Mesendoderm (in vitro differentiated cells): ENCODE measurements at regions not wholly inside any gene's neighbourhood (a gene's known extent, or its start where the extent isn't known, plus 50 kb on each side); places are given as distances from the start of the nearest gene placed in this dataset.

Experiments
- DNase-seq: peaks from one replicate; pipeline ENCODE4 v3.0.0; 2013
- H2AK5ac ChIP-seq: 2 replicates; pipeline ENCODE4 v1.6.1; 2013; ENCODE audit warnings: low read length, inconsistent platforms
- H2BK120ac ChIP-seq: 2 replicates; pipeline ENCODE4 v1.6.1; 2013; ENCODE audit warnings: low read depth, mild to moderate bottlenecking, low read length, moderate library complexity, mixed read lengths
- H2BK15ac ChIP-seq: replicated peaks from 2 replicates; pipeline ENCODE4 v1.6.1; 2013; ENCODE audit warnings: low read depth, mild to moderate bottlenecking, moderate library complexity
- H2BK5ac ChIP-seq: 2 replicates; pipeline ENCODE4 v1.6.1; 2013; ENCODE audit warnings: low read length, inconsistent platforms
- H3K18ac ChIP-seq: 2 replicates; pipeline ENCODE4 v1.6.1; 2013; ENCODE audit warnings: mild to moderate bottlenecking, low read length, mixed read lengths
- H3K23ac ChIP-seq: one replicate; pipeline ENCODE4 v1.6.1; 2013; ENCODE audit warnings: low read length
- H3K27ac ChIP-seq: 2 replicates; pipeline ENCODE4 v1.5.1; 2013; ENCODE audit warnings: low read depth, mild to moderate bottlenecking, inconsistent platforms, low read length, moderate library complexity
- H3K27me3 ChIP-seq: 2 replicates; pipeline ENCODE4 v1.6.1; 2013; ENCODE audit warnings: low read length, control low read depth, mild to moderate bottlenecking, inconsistent platforms; ENCODE audit not compliant: insufficient read depth, poor library complexity
- H3K36me3 ChIP-seq: 2 replicates; pipeline ENCODE4 v1.6.1; 2013; ENCODE audit warnings: low read length, inconsistent platforms; ENCODE audit not compliant: control insufficient read depth, insufficient read depth
- H3K4ac ChIP-seq: one replicate; pipeline ENCODE4 v1.6.1; 2013; ENCODE audit warnings: low read depth, mild to moderate bottlenecking, low read length, moderate library complexity
- H3K4me1 ChIP-seq: 2 replicates; pipeline ENCODE4 v1.6.1; 2013; ENCODE audit warnings: low read depth, low read length, inconsistent platforms; ENCODE audit not compliant: control insufficient read depth
- H3K4me2 ChIP-seq: 2 replicates; pipeline ENCODE4 v1.6.1; 2013; ENCODE audit warnings: low read length
- H3K4me3 ChIP-seq: 2 replicates; pipeline ENCODE4 v1.5.1; 2013; ENCODE audit warnings: mild to moderate bottlenecking, low read length
- H3K56ac ChIP-seq: one replicate; pipeline ENCODE4 v1.6.1; 2013; ENCODE audit warnings: low read length
- H3K79me1 ChIP-seq: 2 replicates; pipeline ENCODE4 v1.6.1; 2013; ENCODE audit warnings: low read length, inconsistent platforms
- H3K79me2 ChIP-seq: 2 replicates; pipeline ENCODE4 v1.6.1; 2013; ENCODE audit warnings: mild to moderate bottlenecking, low read length; ENCODE audit not compliant: control insufficient read depth, insufficient read depth
- H3K9ac ChIP-seq: 2 replicates; pipeline ENCODE4 v1.6.1; 2013; ENCODE audit warnings: low read length, inconsistent platforms
- H4K5ac ChIP-seq: one replicate; pipeline ENCODE4 v1.6.1; 2013; ENCODE audit warnings: low read length
- H4K8ac ChIP-seq: one replicate; pipeline ENCODE4 v1.6.1; 2013; ENCODE audit warnings: low read depth, mild to moderate bottlenecking, control low read depth, low read length, moderate library complexity
- WGBS: extraction: QIAGEN DNeasy Blood & Tissue Kit; methylation state at CpG from one replicate; pipeline ENCODE4 v1.1.7; 2013; ENCODE audit warnings: low lambda C conversion rate, missing lambda C conversion rate; ENCODE audit not compliant: insufficient coverage; ENCODE audit errors: extremely low coverage; 5-methylcytosine and 5-hydroxymethylcytosine counted together

DNA sequence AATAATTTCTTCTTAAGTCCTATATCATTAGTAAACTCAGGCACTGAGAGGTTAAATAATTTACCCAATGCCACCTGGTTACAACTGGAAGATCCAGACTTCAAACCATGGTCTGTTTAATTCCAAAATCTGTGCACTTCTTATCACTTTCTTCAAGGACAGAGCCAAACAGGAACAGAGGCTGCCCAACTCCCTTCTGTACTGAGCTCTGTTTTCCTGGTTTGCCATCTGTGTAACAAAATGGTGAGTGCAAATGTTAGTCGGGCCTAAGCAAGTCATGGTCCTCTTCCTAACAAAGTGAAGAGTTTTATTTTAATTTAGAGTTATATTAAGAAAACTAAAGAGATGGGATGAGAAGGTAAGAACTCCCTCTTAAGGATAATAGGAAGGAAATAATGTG is 80.6 kb upstream of the CCL2 start:
- Histone ChIP-seq H3K79me2 (no peaks in the 10 kb centered on the region), H3K27ac (no peak overlapping the region), H3K4me2 (no peak overlapping the region), H3K18ac (no peak overlapping the region), H2BK120ac (no peak overlapping the region), H3K4ac (no peak overlapping the region), H3K36me3 (no peaks in the 10 kb centered on the region), H4K8ac (no peak overlapping the region), H3K9ac (no peak overlapping the region), H2BK5ac (no peak overlapping the region), H3K27me3 (no peaks in the 10 kb centered on the region), H3K4me1 (peaks cover 5% of the 10 kb centered on the region), H3K23ac (no peak overlapping the region), H3K56ac (no peak overlapping the region), H3K79me1 (no peaks in the 10 kb centered on the region), H2BK15ac (no peak overlapping the region), H2AK5ac (no peak overlapping the region), H4K5ac (no peak overlapping the region), H3K4me3 (no peak overlapping the region)
- DNase-seq: no peak
- no CpG with 5 or more reads among the region's 1 CpG for WGBS

GRCh38 chr17:34176440-34176839 is 78.6 kb upstream of the CCL2 start:
- Histone ChIP-seq H3K4ac (no peak overlapping the region), H2BK5ac (no peak overlapping the region), H3K79me1 (no peaks in the 10 kb centered on the region), H3K4me2 (no peak overlapping the region), H3K23ac (no peak overlapping the region), H3K4me1 (peaks cover 5% of the 10 kb centered on the region), H3K27me3 (no peaks in the 10 kb centered on the region), H3K18ac (no peak overlapping the region), H4K8ac (no peak overlapping the region), H4K5ac (no peak overlapping the region), H2AK5ac (no peak overlapping the region), H3K36me3 (no peaks in the 10 kb centered on the region), H2BK15ac (no peak overlapping the region), H3K56ac (no peak overlapping the region), H3K27ac (no peak overlapping the region), H2BK120ac (no peak overlapping the region), H3K9ac (no peak overlapping the region), H3K4me3 (no peak overlapping the region), H3K79me2 (no peaks in the 10 kb centered on the region)
- no peak for DNase-seq
- no CpG with 5 or more reads among the region's 2 CpGs for WGBS

GRCh38 chr17:34177642-34178041 is 77.4 kb upstream of the CCL2 start:
- Histone ChIP-seq H3K23ac (no peak overlapping the region), H3K79me1 (no peaks in the 10 kb centered on the region), H2BK5ac (no peak overlapping the region), H3K56ac (no peak overlapping the region), H2BK15ac (no peak overlapping the region), H3K4ac (no peak overlapping the region), H3K4me1 (peaks cover 5% of the 10 kb centered on the region), H3K9ac (no peak overlapping the region), H3K36me3 (no peaks in the 10 kb centered on the region), H2AK5ac (no peak overlapping the region), H3K18ac (no peak overlapping the region), H4K8ac (no peak overlapping the region), H3K27ac (no peak overlapping the region), H3K79me2 (no peaks in the 10 kb centered on the region), H2BK120ac (no peak overlapping the region), H4K5ac (no peak overlapping the region), H3K27me3 (no peaks in the 10 kb centered on the region), H3K4me3 (no peak overlapping the region), H3K4me2 (no peak overlapping the region)
- DNase-seq: no peak
- WGBS: no CpG with 5 or more reads among the region's 1 CpG

DNA sequence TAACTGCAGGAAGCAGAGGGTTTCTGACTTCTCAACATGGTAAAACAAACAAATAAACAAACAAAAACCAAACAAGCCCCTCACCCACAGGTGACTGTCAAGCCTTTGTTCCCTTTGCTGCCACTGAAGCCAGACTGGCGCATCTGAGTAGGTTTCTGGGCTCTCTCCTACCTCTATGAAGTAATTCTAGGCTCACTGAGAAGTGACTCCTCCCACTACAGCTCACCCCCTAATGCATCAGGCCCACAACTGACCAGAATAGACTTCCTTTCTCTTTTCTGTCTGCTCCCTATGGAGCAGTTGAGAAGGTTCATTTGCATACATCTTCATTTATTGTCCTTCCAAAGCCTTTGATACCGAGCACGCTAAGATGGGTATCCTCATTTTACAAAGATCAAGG is 77.0 kb upstream of the CCL2 start:
- Histone ChIP-seq H2AK5ac (no peak overlapping the region), H3K36me3 (no peaks in the 10 kb centered on the region), H3K56ac (no peak overlapping the region), H2BK5ac (no peak overlapping the region), H3K4ac (no peak overlapping the region), H3K23ac (no peak overlapping the region), H3K4me2 (no peak overlapping the region), H2BK120ac (no peak overlapping the region), H3K18ac (no peak overlapping the region), H2BK15ac (no peak overlapping the region), H3K9ac (no peak overlapping the region), H4K8ac (no peak overlapping the region), H3K4me1 (peaks cover 5% of the 10 kb centered on the region), H3K79me1 (no peaks in the 10 kb centered on the region), H3K79me2 (no peaks in the 10 kb centered on the region), H4K5ac (no peak overlapping the region), H3K4me3 (no peak overlapping the region), H3K27me3 (no peaks in the 10 kb centered on the region), H3K27ac (no peak overlapping the region)
- DNase-seq: peak; percentile 77
- no CpG with 5 or more reads among the region's 3 CpGs for WGBS

- no peak overlapping the region for H4K8ac ChIP-seq
- H3K79me1 ChIP-seq: no peaks in the 10 kb centered on the region
- no peak overlapping the region for H2BK5ac ChIP-seq
- no peak overlapping the region for H3K27ac ChIP-seq
- no peaks in the 10 kb centered on the region for H3K79me2 ChIP-seq
- H2AK5ac ChIP-seq: no peak overlapping the region
- H3K4me2 ChIP-seq: no peak overlapping the region
- H4K5ac ChIP-seq: no peak overlapping the region
- no peak overlapping the region for H3K9ac ChIP-seq
- H3K4me3 ChIP-seq: no peak overlapping the region
- H3K23ac ChIP-seq: no peak overlapping the region
- no peak for DNase-seq
- no peak overlapping the region for H3K56ac ChIP-seq
- H3K4ac ChIP-seq: no peak overlapping the region
- no peaks in the 10 kb centered on the region for H3K27me3 ChIP-seq
- H3K4me1 ChIP-seq: peaks cover 5% of the 10 kb centered on the region
- H2BK15ac ChIP-seq: no peak overlapping the region
- no CpG with 5 or more reads among the region's 6 CpGs for WGBS
- H3K36me3 ChIP-seq: no peaks in the 10 kb centered on the region
- H3K18ac ChIP-seq: no peak overlapping the region
- no peak overlapping the region for H2BK120ac ChIP-seq
Measured at GRCh38 chr17:34182036-34182803, 72.9 kb upstream of the CCL2 start.

GRCh38 chr17:34195987-34196386 is 59.1 kb upstream of the CCL2 start:
- no peak for DNase-seq
- Histone ChIP-seq H4K5ac (no peak overlapping the region), H3K36me3 (no peaks in the 10 kb centered on the region), H3K27me3 (no peaks in the 10 kb centered on the region), H3K79me1 (no peaks in the 10 kb centered on the region), H3K18ac (no peak overlapping the region), H3K4me2 (no peak overlapping the region), H3K79me2 (no peaks in the 10 kb centered on the region), H2AK5ac (no peak overlapping the region), H3K56ac (no peak overlapping the region), H3K27ac (no peak overlapping the region), H2BK5ac (no peak overlapping the region), H2BK15ac (no peak overlapping the region), H2BK120ac (no peak overlapping the region), H3K23ac (no peak overlapping the region), H4K8ac (no peak overlapping the region), H3K4me3 (no peak overlapping the region), H3K4ac (no peak overlapping the region), H3K9ac (no peak overlapping the region), H3K4me1 (no peaks in the 10 kb centered on the region)
- no CpG with 5 or more reads among the region's 3 CpGs for WGBS
